OCI-LY1 (cell line): ENCODE measurements at regions not wholly inside any gene's neighbourhood (a gene's known extent, or its start where the extent isn't known, plus 50 kb on each side); places are given as distances from the start of the nearest gene placed in this dataset.

ENCODE experiments used
- CTCF ChIP-seq: fragments of 200-600 bp; sonication (generic), shearing (Covaris generic); IDR thresholded peaks from 2 replicates; pipeline ENCODE4 v1.5.1; 2017; ENCODE audit warnings: mild to moderate bottlenecking, antibody characterized with exemption, low read length, moderate library complexity, mixed read lengths
- EZH2 ChIP-seq: fragments of 200-600 bp; sonication (generic), shearing (Covaris generic); IDR thresholded peaks from 2 replicates; pipeline ENCODE4 v1.8.0; 2017; ENCODE audit warnings: borderline replicate concordance, mixed run types, mild to moderate bottlenecking, antibody characterized with exemption, low read length, moderate library complexity, mixed read lengths

DNA sequence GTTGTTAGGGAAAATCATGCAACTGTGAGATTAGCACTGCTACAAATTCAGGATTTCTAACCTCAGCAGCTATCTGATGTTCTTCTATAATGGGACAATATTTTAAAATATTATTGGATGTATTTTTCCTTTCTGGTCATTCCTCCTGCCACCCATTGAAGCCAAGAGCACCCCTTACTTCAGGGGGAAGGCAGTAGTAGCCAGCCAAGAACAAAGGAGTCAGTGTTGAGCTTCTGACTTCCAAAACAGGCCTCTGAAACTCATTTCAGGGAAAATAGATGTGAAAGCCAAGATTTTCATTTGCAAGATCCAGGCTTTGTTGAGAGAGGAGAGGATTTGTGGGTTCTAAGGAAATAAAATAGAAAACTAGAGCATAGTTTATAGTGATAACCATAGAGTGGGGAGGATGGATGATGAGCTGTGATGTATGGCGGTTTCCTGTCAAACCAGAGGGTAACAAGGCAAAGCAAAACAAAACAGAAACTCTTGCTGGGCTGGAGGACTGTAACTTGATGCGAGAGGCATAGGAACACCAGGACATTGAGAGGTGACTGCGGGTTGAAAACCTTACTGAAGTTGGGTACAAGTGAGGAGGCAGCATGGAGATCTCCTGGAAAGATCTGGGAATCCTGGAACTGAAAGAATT lies 173.7 kb upstream of the LEF1 start:
- TF ChIP-seq CTCF = no peak
- TF ChIP-seq EZH2 = no peak
